ENCODE measurements at regions not wholly inside any gene's neighbourhood (a gene's known extent, or its start where the extent isn't known, plus 50 kb on each side); places are given as distances from the start of the nearest gene placed in this dataset.

DNA sequence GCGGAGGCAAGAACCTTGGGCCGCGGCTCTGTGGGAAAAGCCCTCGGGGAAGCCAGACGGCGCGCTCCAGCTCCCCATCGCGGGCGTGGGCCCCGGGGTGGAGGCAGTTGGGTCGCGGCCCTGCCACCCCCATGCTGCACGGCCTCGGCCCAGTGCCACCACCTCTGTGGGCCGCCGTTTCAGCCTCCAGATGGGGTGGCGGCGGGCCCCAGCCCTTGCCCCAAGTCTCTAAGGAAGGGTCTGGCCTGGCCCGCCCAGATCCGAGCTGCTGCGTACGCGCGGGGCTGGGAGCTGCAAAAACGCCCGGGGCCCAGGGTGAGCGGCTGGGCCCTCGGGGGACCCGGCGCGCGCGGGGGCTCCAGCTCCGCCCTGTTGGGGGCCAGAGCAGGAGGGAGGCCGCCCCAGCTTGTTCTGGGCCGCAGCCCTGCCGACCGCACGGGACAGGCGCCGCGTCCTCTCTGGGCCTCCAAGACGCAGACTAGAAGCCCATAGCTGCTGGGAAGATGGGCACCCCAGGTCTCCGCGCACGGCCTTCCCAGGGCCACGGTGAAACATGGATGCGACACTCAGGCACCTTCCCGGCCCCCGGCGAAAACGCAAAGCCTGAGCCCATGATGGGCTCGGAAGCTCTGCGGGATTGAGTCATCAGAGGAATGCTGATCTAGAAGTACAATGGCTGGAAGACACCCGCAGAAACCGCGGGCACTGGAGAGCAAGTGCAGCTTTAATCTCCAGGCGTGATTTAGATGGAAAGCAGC lies 110.1 kb downstream of the KCTD15 start:
- Histone ChIP-seq H3K9me3 (ENCODE audit: control insufficient read depth in 2 of 2, insufficient read depth in 1 of 2, low read depth in 1 of 2, low read length in 1 of 2) (peaks cover 0 to 3% of the 10 kb centered on the region in 2 donors), H3K4me1 (ENCODE audit: control insufficient read depth in 2 of 2, insufficient read depth in 2 of 2, low read length in 1 of 2) (peaks cover 0 to 5% of the 10 kb centered on the region in 2 donors), H3K27ac (ENCODE audit: low read depth in 2 of 2, low read length in 1 of 2) (peak overlapping the region; percentile 93), H3K27me3 (ENCODE audit: control insufficient read depth in 1 of 2, insufficient read depth in 2 of 2, low read length in 2 of 2) (no peaks in the 10 kb centered on the region), H3K36me3 (ENCODE audit: control insufficient read depth in 2 of 2, insufficient read depth in 2 of 2, low read length in 1 of 2) (no peaks in the 10 kb centered on the region), H3K4me3 (ENCODE audit: low read depth in 1 of 2, low read length in 2 of 2) (peak overlapping the region; percentile 57 to 63)
- 8 to 12% methylated on average over 52 to 59 of the region's 59 CpGs for WGBS, 2 donors

DNA sequence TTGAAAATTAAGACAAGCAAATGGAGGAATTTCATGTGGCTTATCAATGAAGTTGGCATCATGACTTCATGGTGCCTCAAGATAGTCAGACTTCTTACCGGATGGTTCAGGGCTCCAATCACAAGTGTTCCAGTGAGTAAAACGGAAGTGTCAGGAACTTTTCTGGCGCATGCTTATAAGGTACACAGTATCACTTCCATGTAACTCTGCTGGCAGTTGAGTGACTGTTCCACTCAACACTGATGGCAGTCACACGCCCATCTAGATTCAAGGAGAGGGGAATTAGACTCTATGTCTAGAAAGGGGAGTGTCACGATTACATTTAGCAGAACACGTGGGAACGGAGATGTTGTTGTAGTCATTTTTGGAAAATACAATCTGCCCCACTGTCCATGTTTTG lies 114.3 kb downstream of the KCTD15 start:
- Histone ChIP-seq H3K4me3 (ENCODE audit: low read depth in 1 of 2, low read length in 2 of 2) (no peak overlapping the region), H3K36me3 (ENCODE audit: control insufficient read depth in 2 of 2, insufficient read depth in 2 of 2, low read length in 1 of 2) (no peaks in the 10 kb centered on the region), H3K9me3 (ENCODE audit: control insufficient read depth in 2 of 2, insufficient read depth in 1 of 2, low read depth in 1 of 2, low read length in 1 of 2) (peaks cover 0 to 3% of the 10 kb centered on the region in 2 donors), H3K27ac (ENCODE audit: low read depth in 2 of 2, low read length in 1 of 2) (no peak overlapping the region), H3K4me1 (ENCODE audit: control insufficient read depth in 2 of 2, insufficient read depth in 2 of 2, low read length in 1 of 2) (peaks cover 0 to 5% of the 10 kb centered on the region in 2 donors), H3K27me3 (ENCODE audit: control insufficient read depth in 1 of 2, insufficient read depth in 2 of 2, low read length in 2 of 2) (no peaks in the 10 kb centered on the region)
- 93% methylated on average over 7 of the region's 7 CpGs for WGBS, 2 donors

DNA sequence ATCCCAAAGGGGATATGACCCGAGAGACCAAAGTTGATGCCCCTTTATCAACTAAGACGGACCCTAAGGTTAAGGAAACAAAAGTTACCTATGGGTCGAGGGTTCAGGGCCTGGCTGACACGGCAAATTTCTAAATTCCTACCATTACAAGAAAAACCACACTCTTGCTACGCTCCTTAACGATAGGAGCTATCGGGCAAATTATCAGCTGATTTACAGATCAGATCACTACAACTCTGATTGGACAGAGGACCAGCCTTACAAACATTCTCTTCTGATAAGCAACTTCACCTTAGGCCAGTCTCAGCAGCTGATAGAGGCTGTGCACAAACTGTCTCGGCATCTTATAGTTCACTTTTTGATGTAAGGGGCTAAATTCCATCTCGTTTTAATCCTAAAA lies 117.9 kb downstream of the KCTD15 start:
- 60 to 75% methylated on average over 9 of the region's 9 CpGs for WGBS, 2 donors
- Histone ChIP-seq H3K4me3 (ENCODE audit: low read depth in 1 of 2, low read length in 2 of 2) (no peak overlapping the region), H3K9me3 (ENCODE audit: control insufficient read depth in 2 of 2, insufficient read depth in 1 of 2, low read depth in 1 of 2, low read length in 1 of 2) (no peaks in the 10 kb centered on the region), H3K36me3 (ENCODE audit: control insufficient read depth in 2 of 2, insufficient read depth in 2 of 2, low read length in 1 of 2) (no peaks in the 10 kb centered on the region), H3K4me1 (ENCODE audit: control insufficient read depth in 2 of 2, insufficient read depth in 2 of 2, low read length in 1 of 2) (no peaks in the 10 kb centered on the region), H3K27me3 (ENCODE audit: control insufficient read depth in 1 of 2, insufficient read depth in 2 of 2, low read length in 2 of 2) (no peaks in the 10 kb centered on the region), H3K27ac (ENCODE audit: low read depth in 2 of 2, low read length in 1 of 2) (no peak overlapping the region)

DNA sequence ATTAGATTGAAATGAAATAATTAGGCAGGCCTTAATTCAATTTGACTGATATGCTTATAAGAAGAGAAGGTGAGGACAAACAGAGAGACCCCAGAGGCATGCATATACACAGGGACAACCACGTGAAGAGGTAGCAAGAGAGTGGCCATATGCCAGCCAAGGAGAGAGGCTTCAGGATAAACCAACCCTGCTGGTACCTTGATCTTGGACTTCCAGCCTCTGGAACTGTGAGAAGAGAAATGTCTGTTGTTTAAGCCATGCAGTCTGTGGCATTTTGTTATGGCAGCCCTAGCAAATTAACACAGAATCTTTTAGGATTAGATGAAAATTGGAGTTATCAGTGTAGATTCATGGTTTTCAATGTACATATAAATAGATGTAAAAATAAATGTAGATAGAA lies 120.1 kb downstream of the KCTD15 start:
- Histone ChIP-seq H3K36me3 (ENCODE audit: control insufficient read depth in 2 of 2, insufficient read depth in 2 of 2, low read length in 1 of 2) (no peaks in the 10 kb centered on the region), H3K9me3 (ENCODE audit: control insufficient read depth in 2 of 2, insufficient read depth in 1 of 2, low read depth in 1 of 2, low read length in 1 of 2) (no peaks in the 10 kb centered on the region), H3K27ac (ENCODE audit: low read depth in 2 of 2, low read length in 1 of 2) (no peak overlapping the region), H3K27me3 (ENCODE audit: control insufficient read depth in 1 of 2, insufficient read depth in 2 of 2, low read length in 2 of 2) (no peaks in the 10 kb centered on the region), H3K4me1 (ENCODE audit: control insufficient read depth in 2 of 2, insufficient read depth in 2 of 2, low read length in 1 of 2) (no peaks in the 10 kb centered on the region), H3K4me3 (ENCODE audit: low read depth in 1 of 2, low read length in 2 of 2) (no peak overlapping the region)
- WGBS, 2 donors, result 71 to 83% methylated on average over 1 of the region's 1 CpG

DNA sequence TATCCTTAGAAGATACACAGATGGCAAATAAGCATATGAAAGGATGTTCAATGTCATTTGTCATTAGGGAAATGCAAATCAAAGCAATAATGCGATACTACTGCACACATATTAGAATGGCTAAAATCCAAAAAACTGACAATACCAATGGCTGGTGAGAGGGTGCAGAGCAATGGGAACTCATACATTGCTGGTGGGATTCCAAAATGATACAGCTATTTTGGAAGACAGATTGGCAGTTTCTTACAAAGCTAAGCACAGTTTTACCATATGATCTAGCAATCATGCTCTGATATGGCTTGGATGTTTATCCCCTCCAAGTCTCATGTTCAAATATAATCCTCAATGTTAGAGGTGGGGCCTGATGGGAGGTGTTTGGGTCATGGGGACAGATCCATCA lies 122.6 kb downstream of the KCTD15 start:
- no peaks in the 10 kb centered on the region for H3K36me3 ChIP-seq (ENCODE audit: control insufficient read depth in 2 of 2, insufficient read depth in 2 of 2, low read length in 1 of 2)
- no peaks in the 10 kb centered on the region for H3K9me3 ChIP-seq (ENCODE audit: control insufficient read depth in 2 of 2, insufficient read depth in 1 of 2, low read depth in 1 of 2, low read length in 1 of 2)
- H3K27me3 ChIP-seq (ENCODE audit: control insufficient read depth in 1 of 2, insufficient read depth in 2 of 2, low read length in 2 of 2), result no peaks in the 10 kb centered on the region
- 87 to 96% methylated on average over 1 of the region's 1 CpG for WGBS, 2 donors
- no peaks in the 10 kb centered on the region for H3K4me1 ChIP-seq (ENCODE audit: control insufficient read depth in 2 of 2, insufficient read depth in 2 of 2, low read length in 1 of 2)
- no peak overlapping the region for H3K4me3 ChIP-seq (ENCODE audit: low read depth in 1 of 2, low read length in 2 of 2)
- H3K27ac ChIP-seq (ENCODE audit: low read depth in 2 of 2, low read length in 1 of 2), result no peak overlapping the region

DNA sequence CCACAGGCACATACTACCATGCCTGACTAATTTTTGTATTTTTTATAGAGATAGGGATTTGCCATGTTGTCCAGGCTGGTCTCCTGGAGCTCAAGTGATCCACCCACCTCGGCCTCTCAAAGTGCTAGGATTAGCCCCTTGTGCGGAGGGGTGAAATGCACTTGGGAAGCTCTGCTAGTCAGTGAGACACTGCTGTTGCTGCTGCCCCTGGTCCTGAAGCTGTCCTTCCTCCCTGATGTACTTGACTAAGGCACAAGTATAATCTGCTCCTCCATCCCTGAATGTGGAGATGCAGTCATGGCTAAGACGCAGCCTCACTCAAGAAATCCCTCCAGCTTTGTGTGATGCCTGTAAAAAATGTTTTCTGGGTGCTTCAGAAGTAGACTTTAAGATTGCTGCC lies 124.5 kb downstream of the KCTD15 start:
- Histone ChIP-seq H3K27ac (ENCODE audit: low read depth in 2 of 2, low read length in 1 of 2) (no peak overlapping the region), H3K4me3 (ENCODE audit: low read depth in 1 of 2, low read length in 2 of 2) (no peak overlapping the region), H3K9me3 (ENCODE audit: control insufficient read depth in 2 of 2, insufficient read depth in 1 of 2, low read depth in 1 of 2, low read length in 1 of 2) (no peaks in the 10 kb centered on the region), H3K36me3 (ENCODE audit: control insufficient read depth in 2 of 2, insufficient read depth in 2 of 2, low read length in 1 of 2) (no peaks in the 10 kb centered on the region), H3K27me3 (ENCODE audit: control insufficient read depth in 1 of 2, insufficient read depth in 2 of 2, low read length in 2 of 2) (no peaks in the 10 kb centered on the region), H3K4me1 (ENCODE audit: control insufficient read depth in 2 of 2, insufficient read depth in 2 of 2, low read length in 1 of 2) (no peaks in the 10 kb centered on the region)
- 82 to 89% methylated on average over 3 of the region's 3 CpGs for WGBS, 2 donors

DNA sequence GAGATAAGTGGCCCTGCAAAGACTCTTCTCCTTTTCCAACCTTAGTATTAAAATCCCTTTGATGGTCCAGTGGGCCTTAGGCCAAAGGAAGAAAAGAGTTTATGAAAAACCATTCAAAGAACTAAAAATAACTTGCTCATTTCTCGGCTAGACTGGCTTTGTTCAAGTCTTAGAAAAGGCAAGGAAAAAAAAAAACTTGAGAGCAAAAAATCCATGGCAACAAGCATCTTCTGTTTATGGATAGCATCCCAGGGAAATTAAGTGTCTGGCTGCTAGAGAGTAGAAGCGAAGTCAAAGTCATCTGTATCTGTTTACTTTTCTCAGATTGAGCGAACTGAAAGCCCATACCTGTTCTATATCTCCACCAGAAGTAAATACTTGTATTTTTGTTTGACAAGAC lies 129.6 kb downstream of the KCTD15 start:
- 49 to 63% methylated on average over 3 of the region's 3 CpGs for WGBS, 2 donors
- no peaks in the 10 kb centered on the region for H3K9me3 ChIP-seq (ENCODE audit: control insufficient read depth in 2 of 2, insufficient read depth in 1 of 2, low read depth in 1 of 2, low read length in 1 of 2)
- H3K4me1 ChIP-seq (ENCODE audit: control insufficient read depth in 2 of 2, insufficient read depth in 2 of 2, low read length in 1 of 2), result peaks cover 0 to 3% of the 10 kb centered on the region in 2 donors
- H3K36me3 ChIP-seq (ENCODE audit: control insufficient read depth in 2 of 2, insufficient read depth in 2 of 2, low read length in 1 of 2), result no peaks in the 10 kb centered on the region
- no peak overlapping the region for H3K4me3 ChIP-seq (ENCODE audit: low read depth in 1 of 2, low read length in 2 of 2)
- no peak overlapping the region for H3K27ac ChIP-seq (ENCODE audit: low read depth in 2 of 2, low read length in 1 of 2)
- no peaks in the 10 kb centered on the region for H3K27me3 ChIP-seq (ENCODE audit: control insufficient read depth in 1 of 2, insufficient read depth in 2 of 2, low read length in 2 of 2)

DNA sequence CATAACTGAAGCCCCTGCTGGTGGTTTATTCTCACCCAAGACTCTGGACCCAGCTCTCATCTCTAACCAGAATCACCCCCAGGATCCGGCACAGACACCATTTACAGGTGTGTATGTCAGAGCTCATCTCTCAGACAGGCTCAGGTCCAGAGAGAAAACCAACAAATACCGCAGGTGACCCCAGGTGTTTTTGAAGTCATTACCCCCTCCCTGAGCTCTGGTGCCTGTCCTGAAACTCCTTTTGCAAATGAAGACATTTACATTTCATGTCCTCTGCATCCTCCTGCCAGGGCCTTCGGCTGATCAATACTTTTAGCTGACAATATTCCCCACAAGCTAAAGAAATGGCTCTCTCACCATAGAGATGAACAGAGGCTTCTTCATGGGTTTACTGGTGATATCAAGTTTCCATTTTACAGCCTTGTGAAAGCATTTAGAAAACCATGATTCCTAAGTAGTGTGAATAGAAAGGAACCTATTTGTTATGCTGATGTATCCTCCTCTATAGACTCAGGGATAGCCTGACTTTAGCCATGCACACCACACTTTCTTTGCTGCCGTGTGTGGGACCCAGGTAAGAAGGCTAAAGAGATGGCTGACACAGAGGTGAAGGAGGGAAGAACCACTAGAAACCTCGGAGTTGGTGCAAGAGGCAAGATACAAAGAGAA lies 131.3 kb downstream of the KCTD15 start:
- no peak overlapping the region for H3K27ac ChIP-seq (ENCODE audit: low read depth in 2 of 2, low read length in 1 of 2)
- H3K4me3 ChIP-seq (ENCODE audit: low read depth in 1 of 2, low read length in 2 of 2), result no peak overlapping the region
- no peaks in the 10 kb centered on the region for H3K9me3 ChIP-seq (ENCODE audit: control insufficient read depth in 2 of 2, insufficient read depth in 1 of 2, low read depth in 1 of 2, low read length in 1 of 2)
- H3K36me3 ChIP-seq (ENCODE audit: control insufficient read depth in 2 of 2, insufficient read depth in 2 of 2, low read length in 1 of 2), result no peaks in the 10 kb centered on the region
- WGBS, 2 donors, result 63 to 68% methylated on average over 5 of the region's 5 CpGs
- H3K27me3 ChIP-seq (ENCODE audit: control insufficient read depth in 1 of 2, insufficient read depth in 2 of 2, low read length in 2 of 2), result no peaks in the 10 kb centered on the region
- peaks cover 0 to 3% of the 10 kb centered on the region in 2 donors for H3K4me1 ChIP-seq (ENCODE audit: control insufficient read depth in 2 of 2, insufficient read depth in 2 of 2, low read length in 1 of 2)

DNA sequence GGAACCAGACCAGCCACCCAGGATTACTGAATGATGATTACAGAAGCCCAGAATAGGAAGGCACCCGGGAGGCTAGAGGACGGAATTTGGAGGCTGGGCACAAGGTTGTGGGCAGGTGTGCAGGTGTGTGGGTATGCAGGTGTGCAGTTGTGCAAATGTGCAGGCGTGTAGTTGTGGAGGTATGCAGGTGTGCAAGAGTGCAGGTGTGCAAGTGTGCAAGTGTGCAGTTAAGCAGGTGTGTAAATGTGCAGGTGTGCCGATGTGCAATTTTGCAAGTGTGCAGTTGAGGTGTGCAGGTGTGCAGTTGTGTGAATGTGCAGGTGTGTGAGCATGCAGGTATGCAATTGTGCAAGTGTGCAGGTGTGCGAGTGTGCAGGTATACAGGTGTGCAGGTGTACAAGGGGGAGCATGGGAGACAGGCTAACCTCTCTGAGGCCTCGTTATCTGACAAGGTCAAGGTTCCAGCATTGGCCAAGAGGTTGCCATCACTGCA lies 131.8 kb downstream of the KCTD15 start:
- no peaks in the 10 kb centered on the region for H3K9me3 ChIP-seq (ENCODE audit: control insufficient read depth in 2 of 2, insufficient read depth in 1 of 2, low read depth in 1 of 2, low read length in 1 of 2)
- no peaks in the 10 kb centered on the region for H3K36me3 ChIP-seq (ENCODE audit: control insufficient read depth in 2 of 2, insufficient read depth in 2 of 2, low read length in 1 of 2)
- no peak overlapping the region for H3K4me3 ChIP-seq (ENCODE audit: low read depth in 1 of 2, low read length in 2 of 2)
- H3K27me3 ChIP-seq (ENCODE audit: control insufficient read depth in 1 of 2, insufficient read depth in 2 of 2, low read length in 2 of 2), result no peaks in the 10 kb centered on the region
- peaks cover 0 to 3% of the 10 kb centered on the region in 2 donors for H3K4me1 ChIP-seq (ENCODE audit: control insufficient read depth in 2 of 2, insufficient read depth in 2 of 2, low read length in 1 of 2)
- no peak overlapping the region for H3K27ac ChIP-seq (ENCODE audit: low read depth in 2 of 2, low read length in 1 of 2)
- 83 to 90% methylated on average over 6 of the region's 6 CpGs for WGBS, 2 donors

All from esophagus (tissue), 2 donors.